Neuronal stem cell (in vitro differentiated cells): ENCODE measurements at regions not wholly inside any gene's neighbourhood (a gene's known extent, or its start where the extent isn't known, plus 50 kb on each side); places are given as distances from the start of the nearest gene placed in this dataset.

Source experiments
- DNase-seq: peaks from one replicate; pipeline ENCODE4 v3.0.0-alpha.2; 2013; ENCODE audit warnings: low spot score
- H2AFZ ChIP-seq: one replicate; pipeline ENCODE4 v1.6.1; 2013; ENCODE audit warnings: mild to moderate bottlenecking, low read length, inconsistent platforms
- H2AK5ac ChIP-seq: 2 replicates; pipeline ENCODE4 v1.6.1; 2013; ENCODE audit warnings: low read depth, mild to moderate bottlenecking, inconsistent platforms, low read length, moderate library complexity, mixed read lengths
- H2BK120ac ChIP-seq: 2 replicates; pipeline ENCODE4 v1.6.1; 2013; ENCODE audit warnings: low read depth, mild to moderate bottlenecking, inconsistent platforms, low read length, moderate library complexity, mixed read lengths
- H2BK12ac ChIP-seq: one replicate; pipeline ENCODE4 v1.6.1; 2013; ENCODE audit warnings: low read length, inconsistent platforms
- H2BK15ac ChIP-seq: 2 replicates; pipeline ENCODE4 v1.6.1; 2013; ENCODE audit warnings: mild to moderate bottlenecking, low read length, inconsistent platforms, mixed read lengths
- H2BK5ac ChIP-seq: one replicate; pipeline ENCODE4 v1.6.1; 2013; ENCODE audit warnings: inconsistent platforms, mild to moderate bottlenecking, low read length, moderate library complexity
- H3K14ac ChIP-seq: one replicate; pipeline ENCODE4 v1.6.1; 2013; ENCODE audit warnings: low read length, inconsistent platforms
- H3K18ac ChIP-seq: 2 replicates; pipeline ENCODE4 v1.6.1; 2013; ENCODE audit warnings: low read length, inconsistent platforms
- H3K23ac ChIP-seq: 2 replicates; pipeline ENCODE4 v1.6.1; 2013; ENCODE audit warnings: low read depth, mild to moderate bottlenecking, mixed read lengths, low read length, inconsistent platforms; ENCODE audit not compliant: poor library complexity
- H3K27ac ChIP-seq: replicated peaks from 3 replicates; pipeline ENCODE4 v1.5.1; 2013; ENCODE audit warnings: low read length, inconsistent platforms
- H3K27me3 ChIP-seq, 3 experiments: 2 replicates each; pipeline ENCODE4 v1.6.1; 2013; ENCODE audit warnings: low read length in 3 of 3, mild to moderate bottlenecking in 2 of 3, inconsistent platforms in 1 of 3, low read depth in 1 of 3, mixed read lengths in 1 of 3, moderate library complexity in 1 of 3; ENCODE audit not compliant: control insufficient read depth in 3 of 3, insufficient read depth in 3 of 3
- H3K36me3 ChIP-seq, 2 donors: replicated peaks in 1 of 2; 2 replicates each; pipeline ENCODE4 v1.6.1; 2013; ENCODE audit warnings: low read length in 2 of 2; ENCODE audit not compliant: control insufficient read depth in 2 of 2, insufficient read depth in 2 of 2
- H3K4ac ChIP-seq: 2 replicates; pipeline ENCODE4 v1.6.1; 2013; ENCODE audit warnings: inconsistent platforms, mild to moderate bottlenecking, low read length, moderate library complexity
- H3K4me1 ChIP-seq, 2 donors: 1 replicate in 1 of 2; 2 replicates in 1 of 2; pipeline ENCODE4 v1.6.1; 2013; ENCODE audit warnings: low read length in 2 of 2, low read depth in 1 of 2; ENCODE audit not compliant: control insufficient read depth in 2 of 2, insufficient read depth in 1 of 2
- H3K4me2 ChIP-seq: one replicate; pipeline ENCODE4 v1.6.1; 2013; ENCODE audit warnings: mild to moderate bottlenecking, low read length, inconsistent platforms; ENCODE audit not compliant: insufficient read depth, poor library complexity, severe bottlenecking
- H3K4me3 ChIP-seq, 2 donors: 2 replicates each; pipeline ENCODE4 v1.5.1; 2013; ENCODE audit warnings: low read length in 2 of 2, mild to moderate bottlenecking in 2 of 2, inconsistent platforms in 1 of 2, moderate library complexity in 1 of 2
- H3K79me1 ChIP-seq: one replicate; pipeline ENCODE4 v1.6.1; 2013; ENCODE audit warnings: low read depth, mild to moderate bottlenecking, inconsistent platforms, low read length, moderate library complexity
- H3K9ac ChIP-seq: one replicate; pipeline ENCODE4 v1.6.1; 2013; ENCODE audit warnings: mild to moderate bottlenecking, low read depth, low read length, inconsistent platforms; ENCODE audit not compliant: poor library complexity
- H3K9me3 ChIP-seq, 2 donors: replicated peaks in 1 of 2; 2 replicates each; pipeline versions ENCODE3 to v1.6.1; 2013; ENCODE audit warnings: low read length in 2 of 2, mild to moderate bottlenecking in 2 of 2, inconsistent platforms in 1 of 2, low read depth in 1 of 2, mixed read lengths in 1 of 2, moderate library complexity in 1 of 2; ENCODE audit not compliant: control insufficient read depth in 2 of 2, insufficient read depth in 1 of 2
- H4K8ac ChIP-seq: one replicate; pipeline ENCODE4 v1.6.1; 2013; ENCODE audit warnings: low read depth, mild to moderate bottlenecking, inconsistent platforms, low read length, moderate library complexity
- H4K91ac ChIP-seq: one replicate; pipeline ENCODE4 v1.6.1; 2013; ENCODE audit warnings: low read length, low read depth, mild to moderate bottlenecking, inconsistent platforms; ENCODE audit not compliant: poor library complexity
- WGBS, 2 donors: extraction: QIAGEN DNeasy Blood & Tissue Kit; methylation state at CpG; one replicate each; pipeline ENCODE4 v1.1.7; 2013; ENCODE audit warnings: missing lambda C conversion rate in 2 of 2, mixed read lengths in 1 of 2; ENCODE audit not compliant: insufficient read length in 2 of 2, insufficient replicate concordance in 1 of 2; ENCODE audit errors: extremely low coverage in 2 of 2; 5-methylcytosine and 5-hydroxymethylcytosine counted together

DNA sequence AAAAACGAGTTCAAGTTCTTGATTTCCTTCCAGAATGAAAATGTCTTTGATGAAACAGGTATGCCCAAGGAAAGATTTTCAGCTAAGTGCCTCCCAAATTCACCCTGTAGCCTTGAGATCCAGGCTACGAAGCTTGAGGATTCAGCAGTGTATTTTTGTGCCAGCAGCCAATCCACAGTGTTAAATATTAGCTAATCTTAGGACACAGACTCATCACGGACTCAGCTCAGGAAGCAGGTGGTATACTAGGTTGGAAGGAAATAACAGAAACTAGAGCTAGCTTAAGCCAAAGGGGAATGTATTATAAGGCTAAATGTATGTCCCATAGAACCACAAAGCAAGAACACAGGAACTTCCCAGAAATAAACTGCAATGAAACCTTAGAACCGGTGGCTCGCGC lies 151.0 kb upstream of the PRSS1 start:
- Histone ChIP-seq H3K9ac (no peak overlapping the region), H3K27ac (no peak overlapping the region), H2BK12ac (no peak overlapping the region), H3K4ac (no peak overlapping the region), H2BK5ac (no peak overlapping the region), H3K4me3 (no peak overlapping the region), H3K36me3 (no peaks in the 10 kb centered on the region), H4K8ac (no peak overlapping the region), H2BK15ac (no peak overlapping the region), H2AFZ (no peak overlapping the region), H2BK120ac (no peak overlapping the region), H3K18ac (no peak overlapping the region), H2AK5ac (no peak overlapping the region), H3K27me3 (no peaks in the 10 kb centered on the region), H3K9me3 (no peaks in the 10 kb centered on the region), H3K4me2 (no peak overlapping the region), H3K79me1 (no peaks in the 10 kb centered on the region), H4K91ac (no peak overlapping the region), H3K14ac (no peak overlapping the region), H3K23ac (no peak overlapping the region), H3K4me1 (no peaks in the 10 kb centered on the region)
- DNase-seq: no peak
- no CpG with 5 or more reads among the region's 6 CpGs for WGBS, 2 donors

DNA sequence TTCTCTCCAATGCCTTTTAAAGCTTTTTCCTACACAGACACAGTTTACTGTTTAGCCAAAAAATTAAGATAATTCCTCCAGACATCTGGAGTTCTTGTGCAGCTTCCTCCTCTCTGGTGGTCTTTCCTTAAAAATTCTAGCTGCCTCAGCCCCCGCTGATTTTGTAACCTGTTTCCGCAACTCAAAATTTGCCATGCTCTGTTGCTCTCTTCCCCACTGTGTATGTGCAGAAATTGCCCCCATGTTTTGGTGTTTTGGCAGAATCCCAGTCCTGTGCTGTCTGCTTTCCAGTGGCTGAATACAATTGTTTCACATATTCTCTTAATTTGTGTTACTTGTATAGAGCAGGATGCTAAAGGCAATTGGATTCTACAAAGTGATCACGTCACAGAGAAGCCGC lies 151.7 kb upstream of the PRSS1 start:
- no peak for DNase-seq
- Histone ChIP-seq H2BK120ac (no peak overlapping the region), H3K4me3 (no peak overlapping the region), H3K23ac (no peak overlapping the region), H3K18ac (no peak overlapping the region), H3K79me1 (no peaks in the 10 kb centered on the region), H2AFZ (no peak overlapping the region), H3K27ac (no peak overlapping the region), H3K27me3 (no peaks in the 10 kb centered on the region), H3K36me3 (no peaks in the 10 kb centered on the region), H3K4me1 (no peaks in the 10 kb centered on the region), H2BK15ac (no peak overlapping the region), H3K4me2 (no peak overlapping the region), H3K14ac (no peak overlapping the region), H2AK5ac (no peak overlapping the region), H3K4ac (no peak overlapping the region), H3K9me3 (no peaks in the 10 kb centered on the region), H2BK12ac (no peak overlapping the region), H2BK5ac (no peak overlapping the region), H4K91ac (no peak overlapping the region), H3K9ac (no peak overlapping the region), H4K8ac (no peak overlapping the region)
- no CpG with 5 or more reads among the region's 4 CpGs for WGBS, 2 donors

DNA sequence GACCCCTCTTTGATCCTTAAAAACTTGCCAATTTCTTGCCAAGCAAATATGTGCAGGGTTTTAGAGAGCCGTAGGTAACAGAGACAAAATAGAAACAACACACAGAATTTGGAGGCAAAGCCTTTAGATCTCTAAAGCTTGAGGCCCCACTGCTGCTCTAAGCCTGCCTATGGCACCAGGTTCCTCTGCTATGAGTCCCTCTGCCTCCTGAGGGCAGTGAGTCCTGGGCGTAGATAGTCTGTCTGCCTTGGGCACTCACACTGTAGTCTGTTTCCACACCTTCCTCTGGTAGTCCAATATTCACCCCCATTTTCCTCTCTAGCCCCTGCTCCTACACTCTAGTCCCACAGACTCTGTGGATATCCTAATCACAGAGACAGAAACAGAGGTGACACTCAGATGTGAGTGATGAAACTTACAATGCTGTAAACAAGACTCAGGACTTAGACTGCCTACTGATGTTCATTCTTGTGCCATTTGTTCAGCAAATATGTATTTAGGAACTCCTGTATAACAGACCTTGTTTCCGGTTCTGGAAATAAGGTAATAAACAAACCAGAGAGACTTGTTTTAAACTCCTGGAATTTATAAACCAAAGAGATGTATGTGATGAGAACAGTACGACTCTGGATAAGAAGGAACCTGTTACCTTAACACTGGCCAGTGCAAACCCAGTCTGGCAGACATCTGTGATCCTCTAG lies 153.3 kb upstream of the PRSS1 start:
- H3K79me1 ChIP-seq: no peaks in the 10 kb centered on the region
- H3K4me2 ChIP-seq: no peak overlapping the region
- H3K9ac ChIP-seq: no peak overlapping the region
- no peaks in the 10 kb centered on the region for H3K9me3 ChIP-seq
- WGBS, 2 donors: no CpG with 5 or more reads among the region's 4 CpGs
- no peak for DNase-seq
- no peak overlapping the region for H2BK15ac ChIP-seq
- no peak overlapping the region for H3K4me3 ChIP-seq
- no peak overlapping the region for H2AK5ac ChIP-seq
- no peaks in the 10 kb centered on the region for H3K27me3 ChIP-seq
- no peak overlapping the region for H4K8ac ChIP-seq
- H2BK120ac ChIP-seq: no peak overlapping the region
- no peaks in the 10 kb centered on the region for H3K4me1 ChIP-seq
- H3K23ac ChIP-seq: no peak overlapping the region
- H3K36me3 ChIP-seq: no peaks in the 10 kb centered on the region
- no peak overlapping the region for H4K91ac ChIP-seq
- no peak overlapping the region for H3K14ac ChIP-seq
- no peak overlapping the region for H2AFZ ChIP-seq
- H3K27ac ChIP-seq: no peak overlapping the region
- H3K18ac ChIP-seq: no peak overlapping the region
- H2BK5ac ChIP-seq: no peak overlapping the region
- no peak overlapping the region for H2BK12ac ChIP-seq
- no peak overlapping the region for H3K4ac ChIP-seq

DNA sequence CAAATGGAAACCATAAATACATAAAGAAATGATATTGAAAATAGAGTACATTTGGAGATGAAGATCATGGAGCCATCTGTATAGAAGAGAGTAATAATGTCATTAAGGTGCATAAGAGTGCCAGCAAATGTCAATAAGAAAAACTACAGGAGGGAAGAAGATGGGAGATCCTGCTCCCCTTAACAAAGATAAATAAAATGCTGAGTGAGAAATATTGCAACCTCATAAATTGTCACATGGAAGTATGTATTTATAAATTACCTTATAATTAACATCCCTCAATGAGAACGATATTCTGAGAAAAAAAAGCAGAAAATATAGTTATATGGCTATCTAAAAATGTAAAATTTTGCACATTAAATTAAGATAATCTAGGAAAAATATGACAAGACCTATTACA lies 155.2 kb upstream of the PRSS1 start:
- no peak overlapping the region for H2BK15ac ChIP-seq
- no peaks in the 10 kb centered on the region for H3K79me1 ChIP-seq
- H3K14ac ChIP-seq: no peak overlapping the region
- WGBS, 2 donors: no CpG with 5 or more reads among the region's 1 CpG
- H2AK5ac ChIP-seq: no peak overlapping the region
- no peak overlapping the region for H3K9ac ChIP-seq
- H2AFZ ChIP-seq: no peak overlapping the region
- H3K27me3 ChIP-seq: no peaks in the 10 kb centered on the region
- H3K18ac ChIP-seq: no peak overlapping the region
- H2BK5ac ChIP-seq: no peak overlapping the region
- no peaks in the 10 kb centered on the region for H3K4me1 ChIP-seq
- H3K36me3 ChIP-seq: no peaks in the 10 kb centered on the region
- H4K8ac ChIP-seq: no peak overlapping the region
- H3K4ac ChIP-seq: no peak overlapping the region
- H3K4me3 ChIP-seq: no peak overlapping the region
- no peak overlapping the region for H3K27ac ChIP-seq
- H4K91ac ChIP-seq: no peak overlapping the region
- no peak overlapping the region for H2BK12ac ChIP-seq
- H3K4me2 ChIP-seq: no peak overlapping the region
- H2BK120ac ChIP-seq: no peak overlapping the region
- H3K23ac ChIP-seq: no peak overlapping the region
- DNase-seq: no peak
- no peaks in the 10 kb centered on the region for H3K9me3 ChIP-seq
